T-helper 1 cell treated with Interleukin-12 subunit alpha and Interleukin-12 subunit beta and Interleukin-4 antibody, amounts not matched to agents 30 ng/mL and 1 ng/mL, for 36 hours (primary cell): ENCODE measurements at regions not wholly inside any gene's neighbourhood (a gene's known extent, or its start where the extent isn't known, plus 50 kb on each side); places are given as distances from the start of the nearest gene placed in this dataset.
"Not testable (repeated sequence)": the region's sequence is repeated elsewhere in the genome, so short reads cannot be mapped to it uniquely, and the experiment has no call there.

Source experiments
- intact Hi-C: fragments of 100-400 bp; cut with micrococcal nuclease; formaldehyde crosslinking; loops from one replicate; pipeline ENCODE4 v1.15.1; 2024

- intact Hi-C loops: no loop called here
Measured at GRCh38 chr2:56510610-56511009, 326.8 kb downstream of the CCDC85A start.

DNA sequence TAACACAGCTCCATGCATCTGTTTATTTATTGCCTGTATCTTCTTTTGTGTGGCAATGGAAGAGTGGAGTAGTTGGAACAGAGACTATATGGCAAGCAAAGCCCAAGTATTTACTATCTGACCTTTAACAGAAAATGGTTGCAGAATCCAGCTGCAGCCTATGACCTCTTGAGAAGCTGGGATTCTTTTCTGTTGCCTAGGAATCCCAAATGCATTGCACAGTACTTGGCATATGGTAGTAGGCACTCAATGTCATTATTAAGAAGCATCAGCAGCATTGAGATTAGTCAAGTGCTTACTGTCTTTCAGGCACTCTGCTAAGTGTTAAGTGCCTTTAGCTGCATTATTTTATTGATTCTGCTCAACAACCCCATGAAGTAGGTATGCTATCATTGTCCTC, 331.6 kb downstream of the CCDC85A start:
- intact Hi-C loops: no loop called here

GRCh38 chr2:56519806-56520205, 336.0 kb downstream of the CCDC85A start:
- intact Hi-C loops: no loop called here

DNA sequence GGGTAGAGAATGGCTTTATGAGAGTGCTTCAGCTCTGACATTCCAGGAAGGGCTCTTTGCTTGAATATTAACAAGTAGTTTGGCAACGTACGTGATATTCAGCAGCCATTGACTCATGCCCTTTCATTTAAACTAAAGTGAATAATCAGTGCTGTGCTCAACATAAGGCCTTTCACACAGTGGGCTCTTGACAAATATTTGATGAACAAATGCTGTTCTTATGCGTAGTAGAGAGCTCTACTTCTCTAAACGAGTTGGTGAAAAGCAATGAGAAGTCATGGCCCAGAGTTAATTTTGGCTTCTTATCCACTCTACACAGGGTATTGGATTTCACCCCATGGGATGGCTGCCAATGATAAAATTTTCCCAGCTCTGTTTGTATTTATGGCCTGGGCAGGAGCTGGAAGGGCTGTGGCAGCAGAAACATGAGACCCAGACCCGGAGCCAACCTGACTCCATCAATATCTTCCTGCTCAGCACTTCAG, 338.9 kb downstream of the CCDC85A start:
- intact Hi-C loops: no loop called here

- intact Hi-C loops: no loop called here
Measured at GRCh38 chr2:56523816-56524215, 340.0 kb downstream of the CCDC85A start.

- intact Hi-C loops: no loop called here
Measured at GRCh38 chr2:56531668-56532420, 348.1 kb downstream of the CCDC85A start.

DNA sequence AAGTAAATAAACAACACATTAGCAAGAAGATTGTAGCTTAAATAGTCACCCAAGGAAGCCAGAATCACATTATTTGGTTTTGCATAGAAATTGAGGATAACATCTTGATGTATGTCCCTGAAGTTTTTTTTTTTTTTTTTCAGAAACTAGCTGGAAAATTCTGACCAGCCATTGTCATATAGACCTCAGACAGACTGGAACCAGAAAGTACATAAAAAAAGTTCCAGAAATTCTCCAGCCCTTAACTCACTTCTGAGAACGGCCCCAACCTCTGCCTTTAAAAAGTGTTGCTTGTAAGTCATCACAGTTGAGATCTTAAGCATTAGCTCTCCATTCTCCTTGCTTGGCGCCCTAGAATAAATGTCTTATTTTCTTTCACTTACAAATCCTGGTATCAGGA, 350.5 kb downstream of the CCDC85A start:
- intact Hi-C loops: no loop called here

DNA sequence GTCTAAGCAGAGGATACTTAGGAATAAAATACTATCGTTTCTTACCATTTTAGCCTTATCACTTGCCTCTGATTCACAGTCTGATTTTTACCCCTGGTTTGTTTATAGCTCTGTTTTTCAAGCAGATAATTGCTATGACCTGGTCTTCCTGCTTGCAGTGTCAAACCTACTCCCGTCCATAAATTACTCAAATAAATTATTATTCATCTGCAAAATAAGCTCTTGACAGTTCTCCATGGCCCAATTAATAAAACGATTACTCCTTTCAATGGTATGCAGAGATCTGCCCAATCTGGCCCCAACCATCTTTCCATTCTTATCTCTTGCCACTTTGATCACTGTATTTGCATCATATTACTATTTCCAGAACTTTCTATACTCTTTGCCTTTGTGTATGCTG, 354.0 kb downstream of the CCDC85A start:
- intact Hi-C loops: no loop called here

- intact Hi-C loops: no loop called here
Measured at GRCh38 chr2:56539618-56540017, 355.8 kb downstream of the CCDC85A start.

DNA sequence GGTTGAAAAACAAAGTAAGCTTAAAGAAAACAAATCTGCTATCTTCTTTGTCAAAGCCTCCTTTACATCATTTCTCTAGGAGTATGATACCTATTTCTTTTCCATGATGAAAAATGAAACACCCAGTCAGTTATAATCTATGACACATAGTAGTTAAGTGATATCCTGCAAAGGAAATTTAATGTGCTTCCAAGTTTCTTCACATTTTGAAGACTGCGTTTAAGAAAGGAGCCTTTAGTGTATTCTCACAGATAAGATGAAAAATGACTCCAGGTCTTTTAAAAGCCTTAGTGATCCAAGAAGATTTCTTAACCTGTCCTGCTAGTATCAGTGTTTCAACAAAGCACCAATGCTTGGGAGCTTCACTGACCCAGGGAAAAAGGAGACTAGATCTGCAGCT, 356.7 kb downstream of the CCDC85A start:
- intact Hi-C loops: no loop called here

GRCh38 chr2:56540916-56541315, 357.1 kb downstream of the CCDC85A start:
- intact Hi-C loops: no loop called here

DNA sequence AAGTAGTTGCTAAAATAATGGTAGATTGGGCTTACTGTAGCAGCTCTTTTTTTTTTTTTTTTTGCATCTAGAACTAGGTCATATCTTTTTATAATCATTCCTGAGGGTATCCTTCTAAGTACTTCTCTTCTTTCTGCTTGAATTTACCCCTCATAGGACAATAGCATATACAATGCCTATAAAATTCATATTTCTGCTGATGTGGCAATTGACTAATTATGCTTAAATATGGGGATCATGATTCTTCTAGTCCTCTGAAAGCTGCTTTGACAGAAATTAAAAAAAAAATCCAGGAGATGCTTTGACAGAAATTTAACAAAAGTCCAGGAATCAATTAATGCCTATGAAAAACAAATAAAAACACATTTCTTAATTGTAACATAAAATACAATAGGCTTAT, 358.4 kb downstream of the CCDC85A start:
- intact Hi-C loops: no loop called here

- intact Hi-C loops: no loop called here
Measured at GRCh38 chr2:56565143-56565542, 381.4 kb downstream of the CCDC85A start.

DNA sequence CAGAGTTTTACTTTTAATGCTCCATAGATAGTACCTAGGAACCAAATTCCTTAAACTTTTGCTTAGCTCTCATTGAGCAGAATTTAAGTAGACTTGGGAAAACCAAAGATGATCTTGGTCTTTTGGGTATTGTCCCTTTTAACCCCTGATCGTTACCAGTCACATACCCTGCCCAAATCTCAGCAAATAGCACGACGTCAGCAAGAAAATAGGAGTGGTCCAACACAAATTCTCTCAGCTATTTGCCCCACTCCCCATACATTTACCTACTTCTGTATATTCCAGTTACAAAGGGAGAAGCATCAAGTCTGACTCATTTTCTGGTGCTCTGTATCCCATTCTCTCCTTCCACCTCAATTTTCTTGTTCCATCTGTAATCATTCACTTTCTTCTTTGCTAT, 387.3 kb downstream of the CCDC85A start:
- intact Hi-C loops: no loop called here

DNA sequence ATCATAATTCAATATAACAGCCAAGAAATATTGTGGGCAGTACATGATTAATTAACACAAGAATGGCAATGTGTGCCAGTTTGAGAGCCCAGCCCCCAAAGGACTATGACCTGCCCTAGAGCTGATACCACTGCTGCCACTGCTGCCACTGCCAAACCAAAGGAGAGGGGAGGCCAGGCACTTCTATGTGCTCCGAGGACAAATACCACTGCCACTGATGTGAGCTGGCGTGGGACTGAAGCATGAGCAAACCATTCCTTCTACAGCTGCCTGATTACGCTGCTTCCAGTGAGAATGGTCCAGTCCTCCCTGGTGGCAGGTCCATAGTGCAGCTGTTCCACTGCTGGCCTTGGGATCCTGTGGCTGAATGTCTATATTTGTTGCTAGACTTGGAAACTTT, 392.2 kb downstream of the CCDC85A start:
- intact Hi-C loops: no loop called here

DNA sequence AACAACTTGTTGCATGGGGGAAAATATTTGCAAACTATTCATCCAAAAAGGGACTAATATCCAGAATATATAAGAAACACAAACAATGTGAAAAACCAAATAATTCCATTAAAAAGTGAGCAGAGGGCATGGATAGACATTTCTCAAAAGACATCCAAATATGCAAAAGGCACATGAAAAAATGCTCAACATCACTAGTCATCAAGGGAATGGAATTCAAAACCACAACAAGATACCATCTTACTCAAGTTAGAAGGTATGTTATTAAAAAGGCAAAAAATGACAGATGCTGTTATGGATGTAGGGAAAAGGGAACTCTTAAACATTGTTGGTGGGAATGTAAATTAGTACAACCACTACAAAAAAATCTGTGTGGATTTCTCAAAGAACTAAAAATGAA, 396.5 kb downstream of the CCDC85A start:
- intact Hi-C loops: no loop called here

GRCh38 chr2:56582570-56582969, 398.8 kb downstream of the CCDC85A start:
- intact Hi-C loops: no loop called here

DNA sequence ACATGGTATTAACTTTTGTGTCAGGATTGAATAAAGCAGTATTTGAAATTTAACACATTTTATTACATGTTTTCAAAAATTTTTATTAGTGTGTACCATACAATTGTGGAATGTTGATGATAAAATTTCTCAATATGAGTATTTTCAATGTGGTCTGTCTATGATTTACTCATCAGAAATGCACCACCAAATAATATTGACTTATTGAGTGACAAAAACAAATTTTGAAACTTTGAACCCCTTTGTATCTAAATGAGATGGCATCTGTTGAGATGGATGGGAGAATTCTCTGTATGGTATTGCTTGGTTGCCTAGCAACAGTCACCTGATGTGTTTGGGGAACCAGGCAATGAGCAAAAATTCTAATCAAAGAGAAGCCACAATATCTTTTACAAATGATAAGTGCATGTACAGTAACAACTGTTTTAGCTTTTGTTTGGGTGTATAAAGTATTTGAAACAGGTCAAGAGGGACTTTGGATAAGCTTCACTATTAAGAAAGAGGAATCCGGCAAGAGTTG, 400.1 kb downstream of the CCDC85A start:
- intact Hi-C loops: no loop called here

- intact Hi-C loops: no loop called here
Measured at GRCh38 chr2:56587456-56587855, 403.7 kb downstream of the CCDC85A start.

DNA sequence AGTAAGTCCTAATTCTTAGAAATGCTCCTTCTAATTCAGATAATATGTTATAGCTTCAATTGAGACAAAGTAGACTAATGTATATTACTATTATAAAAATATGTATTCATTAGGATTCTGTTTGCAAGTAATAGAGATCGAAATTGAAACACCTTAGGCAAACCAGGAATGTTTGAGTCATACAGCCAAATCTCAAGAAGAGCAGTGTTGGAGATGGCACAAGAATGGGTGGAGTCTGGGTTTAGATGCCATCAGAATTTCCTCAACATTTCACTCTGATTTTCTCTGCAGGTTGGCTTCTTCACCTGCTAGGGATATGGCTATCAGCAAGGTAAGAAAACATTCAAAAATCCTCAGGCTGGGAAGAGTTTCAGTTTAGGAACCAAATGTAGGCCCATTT, 405.4 kb downstream of the CCDC85A start:
- intact Hi-C loops: no loop called here

- intact Hi-C loops: no loop called here
Measured at GRCh38 chr2:56589835-56590234, 406.0 kb downstream of the CCDC85A start.

DNA sequence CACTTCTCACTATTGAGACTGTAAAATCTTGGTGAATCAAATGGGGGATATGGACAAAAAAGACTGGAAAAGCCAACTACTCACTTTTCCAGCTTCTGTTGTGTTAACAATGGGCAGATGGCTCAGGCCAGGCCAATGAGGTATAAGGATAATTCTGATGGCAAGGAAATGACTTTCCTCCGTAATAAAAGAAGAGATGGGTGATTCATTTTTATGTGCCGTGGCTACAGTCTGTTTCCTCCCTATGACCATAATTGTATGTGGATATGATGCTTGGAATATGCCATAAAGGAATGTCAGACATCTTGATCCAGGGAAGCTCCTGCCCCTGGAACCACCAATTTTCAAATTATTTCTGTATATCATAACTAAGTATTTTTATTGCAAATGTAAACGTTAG, 406.8 kb downstream of the CCDC85A start:
- intact Hi-C loops: no loop called here

DNA sequence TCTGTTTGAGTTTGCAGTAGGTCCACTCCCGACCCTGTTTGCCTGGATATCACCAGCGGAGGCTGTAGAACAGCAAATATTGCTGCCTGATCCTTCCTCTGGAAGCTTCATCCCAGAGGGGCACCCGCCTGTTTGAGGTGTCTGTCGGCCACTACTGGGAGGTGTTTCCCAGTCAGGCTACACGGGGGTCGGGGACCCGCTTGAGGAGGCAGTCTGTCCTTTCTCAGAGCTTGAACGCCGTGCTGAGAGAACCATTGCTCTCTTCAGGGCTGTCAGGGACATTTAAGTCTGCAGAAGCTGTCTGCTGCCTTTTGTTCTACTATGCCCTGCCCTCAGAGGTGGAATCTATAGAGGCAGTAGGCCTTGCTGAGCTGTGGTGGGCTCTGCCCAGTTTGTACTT, 422.3 kb downstream of the CCDC85A start:
- intact Hi-C loops: not testable (repeated sequence)
